ENCODE measurements at regions not wholly inside any gene's neighbourhood (a gene's known extent, or its start where the extent isn't known, plus 50 kb on each side); places are given as distances from the start of the nearest gene placed in this dataset.

GRCh38 chr5:73352649-73353230 is 95.8 kb downstream of the FOXD1 start:
- Mint-ChIP-seq H3K4me3 (no peak overlapping the region), H3K36me3 (ENCODE audit: low read depth) (no peaks in the 10 kb centered on the region), H3K4me1 (no peaks in the 10 kb centered on the region), H3K9me3 (peaks cover 22% of the 10 kb centered on the region), H3K27me3 (peaks cover 10% of the 10 kb centered on the region), H3K27ac (no peak overlapping the region)
- ATAC-seq (ENCODE audit: low read depth) (no peak), DNase-seq (no peak)
- intact Hi-C loops (cut with micrococcal nuclease): no loop called here
- TF ChIP-seq CTCF (IDR thresholded peaks at IDR 0.05): no peak
- ChIA-PET POLR2A (no interaction called here), CTCF (no interaction called here)

- CTCF ChIA-PET: no interaction called here
- DNase-seq (no peak), ATAC-seq (ENCODE audit: low read depth) (no peak)
- intact Hi-C loops (cut with micrococcal nuclease): no loop called here
- no peak for TF ChIP-seq CTCF (IDR thresholded peaks at IDR 0.05)
- no peak overlapping the region for H3K27ac Mint-ChIP-seq
- H3K4me1 Mint-ChIP-seq: no peaks in the 10 kb centered on the region
- H3K9me3 Mint-ChIP-seq: peaks cover 24% of the 10 kb centered on the region
- H3K36me3 Mint-ChIP-seq (ENCODE audit: low read depth): no peaks in the 10 kb centered on the region
- no peak overlapping the region for H3K4me3 Mint-ChIP-seq
- POLR2A ChIA-PET: no interaction called here
- H3K27me3 Mint-ChIP-seq: peaks cover 6% of the 10 kb centered on the region
Measured at GRCh38 chr5:73352243-73352642, 96.3 kb downstream of the FOXD1 start.

GRCh38 chr5:73351593-73351992 is 97.0 kb downstream of the FOXD1 start:
- no peak overlapping the region for H3K27ac Mint-ChIP-seq
- ATAC-seq (ENCODE audit: low read depth) (no peak), DNase-seq (no peak)
- no peak overlapping the region for H3K4me3 Mint-ChIP-seq
- H3K4me1 Mint-ChIP-seq: no peaks in the 10 kb centered on the region
- intact Hi-C loops (cut with micrococcal nuclease): no loop called here
- no peak for TF ChIP-seq CTCF (IDR thresholded peaks at IDR 0.05)
- H3K36me3 Mint-ChIP-seq (ENCODE audit: low read depth): no peaks in the 10 kb centered on the region
- ChIA-PET CTCF (no interaction called here), POLR2A (no interaction called here)
- H3K27me3 Mint-ChIP-seq: peaks cover 3% of the 10 kb centered on the region
- peaks cover 31% of the 10 kb centered on the region for H3K9me3 Mint-ChIP-seq

- POLR2A ChIA-PET: no interaction called here
- H3K27me3 Mint-ChIP-seq: peaks cover 4% of the 10 kb centered on the region
- no peak overlapping the region for H3K4me3 Mint-ChIP-seq
- H3K4me1 Mint-ChIP-seq: no peaks in the 10 kb centered on the region
- DNase-seq (no peak), ATAC-seq (ENCODE audit: low read depth) (no peak)
- no peak for TF ChIP-seq CTCF (IDR thresholded peaks at IDR 0.05)
- CTCF ChIA-PET: no interaction called here
- no peak overlapping the region for H3K27ac Mint-ChIP-seq
- H3K36me3 Mint-ChIP-seq (ENCODE audit: low read depth): no peaks in the 10 kb centered on the region
- intact Hi-C loops (cut with micrococcal nuclease): no loop called here
- peaks cover 34% of the 10 kb centered on the region for H3K9me3 Mint-ChIP-seq
Measured at GRCh38 chr5:73346878-73347408, 101.6 kb downstream of the FOXD1 start.

GRCh38 chr5:73344835-73345234 is 103.7 kb downstream of the FOXD1 start:
- H3K27me3 Mint-ChIP-seq: peaks cover 7% of the 10 kb centered on the region
- no peak overlapping the region for H3K4me3 Mint-ChIP-seq
- ChIA-PET POLR2A (no interaction called here), CTCF (no interaction called here)
- intact Hi-C loops (cut with micrococcal nuclease): no loop called here
- DNase-seq (no peak), ATAC-seq (ENCODE audit: low read depth) (no peak)
- no peak overlapping the region for H3K27ac Mint-ChIP-seq
- no peaks in the 10 kb centered on the region for H3K4me1 Mint-ChIP-seq
- TF ChIP-seq CTCF (IDR thresholded peaks at IDR 0.05): no peak
- H3K9me3 Mint-ChIP-seq: peaks cover 21% of the 10 kb centered on the region
- H3K36me3 Mint-ChIP-seq (ENCODE audit: low read depth): no peaks in the 10 kb centered on the region

All from activated B cell treated with CpG ODN at 0.5 μM for 24 hours (primary cell).